Heart left ventricle (tissue), 16 donors: ENCODE measurements at regions not wholly inside any gene's neighbourhood (a gene's known extent, or its start where the extent isn't known, plus 50 kb on each side); places are given as distances from the start of the nearest gene placed in this dataset.

Source experiments
- ATAC-seq, 4 donors: fragments of 200-7000 bp; cut with Tn5 transposase; one replicate each; pipeline ENCODE4 v1.9.1; 2020 to 2022; ENCODE audit warnings: moderate library complexity in 4 of 4, mild to moderate bottlenecking in 3 of 4, moderate number of reproducible peaks in 1 of 4
- DNase-seq, 5 donors: peaks; one replicate each; pipeline ENCODE4 v3.0.0-alpha.2; 2020
- H3K27ac ChIP-seq, 12 donors: fragments of 200-600 bp; sonication (generic) in 4 of 12; one replicate each; pipeline versions ENCODE4 v1.5.0 to v1.8.0; 2016 to 2022; ENCODE audit warnings: mild to moderate bottlenecking in 2 of 12
- H3K27me3 ChIP-seq, 9 donors: fragments of 200-600 bp; sonication (generic) in 2 of 9; one replicate each; pipeline versions ENCODE4 v1.5.1 to v1.8.0; 2016 to 2022; ENCODE audit warnings: mild to moderate bottlenecking in 3 of 9
- H3K36me3 ChIP-seq, 9 donors: fragments of 200-600 bp; sonication (generic) in 2 of 9; one replicate each; pipeline versions ENCODE4 v1.5.0 to v1.8.0; 2018 to 2022; ENCODE audit warnings: mild to moderate bottlenecking in 2 of 9
- H3K4me1 ChIP-seq, 12 donors: fragments of 200-600 bp; sonication (generic) in 4 of 12; one replicate each; pipeline versions ENCODE4 v1.5.0 to v1.8.0; 2016 to 2022; ENCODE audit warnings: mild to moderate bottlenecking in 3 of 12
- H3K4me3 ChIP-seq, 12 donors: fragments of 200-600 bp; sonication (generic) in 4 of 12; one replicate each; pipeline versions ENCODE4 v1.5.0 to v1.8.0; 2017 to 2022; ENCODE audit warnings: mild to moderate bottlenecking in 9 of 12, moderate library complexity in 4 of 12
- H3K9me3 ChIP-seq, 12 donors: fragments of 200-600 bp; sonication (generic) in 4 of 12; one replicate each; pipeline versions ENCODE4 v1.5.0 to v1.8.0; 2016 to 2022; ENCODE audit warnings: mild to moderate bottlenecking in 1 of 12
- CTCF ChIP-seq, 12 donors: fragments of 200-600 bp; sonication (generic) in 4 of 12; IDR thresholded peaks; one replicate each; pipeline versions ENCODE4 v1.5.0 to v1.8.0; 2018 to 2022; ENCODE audit warnings: antibody characterized with exemption in 12 of 12, mild to moderate bottlenecking in 5 of 12
- POLR2A ChIP-seq, 2 donors: fragments of 450-650 bp; IDR thresholded peaks; one replicate each; pipeline ENCODE4 v1.6.1; 2017; ENCODE audit warnings: antibody characterized with exemption in 2 of 2, mild to moderate bottlenecking in 2 of 2, moderate library complexity in 2 of 2
- WGBS, 4 donors: extraction: QIAGEN DNeasy Blood & Tissue Kit in 2 of 4; methylation state at CpG; one replicate each; pipeline versions ENCODE4 v1.1.5 to v1.1.7; 2013 to 2018; 5-methylcytosine and 5-hydroxymethylcytosine counted together
- intact Hi-C, 10 donors: fragments of 100-400 bp; cut with DNase I; formaldehyde crosslinking; loops; one replicate each; pipeline versions ENCODE4 v1.11.1 to v1.14.2; 2022
- donor health status: ischemic (EF 13 %, LVEDD 7.1; RV severe dilation, severe dysfunction).
- donor health status: healthy with polysubstance abuse.
- donor health status: DM: no; HTN: yes; CAD: no.
- donor health status: DM: no; HTN: no; CAD: no.
- donor health status: ischemic (EF 25% LVEDD 6.9; RV normal size, moderate dysfunction).
- donor health status: ischemic (EF 25% LVEDD 5.7; RV mildly dilated, moderate dysfunction).
- donor health status: healthy.
- donor health status: DM: yes; HTN: yes; CAD: no.
- donor health status: ischemic (EF 35%, LVEDD 5.7; RV mildly dilated, moderate dysfunction).
- donor health status: nonischemic (EF 11% LVEDD 7.7; RV severe dilation, severe dysfunction).
- donor health status: DM: yes; HTN: yes; CAD: no.
- donor health status: PGD.
- donor health status: ischemic (EF 29% LVEDD 5.4; RV normal size, mild dysfunction).
- donor health status: nonischemic (EF 23%, LVEDD 6.1; RV moderate dilation, normal function).

- intact Hi-C loops: no loop called here
These were observed 119.6 kb upstream of the BLID start for GRCh38 chr11:122235615-122236014.

GRCh38 chr11:122234780-122235179 is 118.8 kb upstream of the BLID start:
- ATAC-seq: no peak
- intact Hi-C loops: no loop called here
- H3K27me3 ChIP-seq: no peaks in the 10 kb centered on the region
- no peak overlapping the region for H3K27ac ChIP-seq
- WGBS, 4 donors: 85 to 94% (median 86%) methylated on average over 3 of the region's 3 CpGs
- no peak overlapping the region for H3K4me3 ChIP-seq
- no peaks in the 10 kb centered on the region for H3K36me3 ChIP-seq
- H3K4me1 ChIP-seq: peaks cover 0 to 18% (median 0%) of the 10 kb centered on the region in 12 donors
- TF ChIP-seq CTCF (IDR thresholded peaks at IDR 0.05): no peak
- TF ChIP-seq POLR2A (IDR thresholded peaks at IDR 0.05): no peak
- H3K9me3 ChIP-seq: no peaks in the 10 kb centered on the region
- no peak for DNase-seq

More at GRCh38 chr11:122235615-122236014, 119.6 kb upstream of the BLID start:
- Histone ChIP-seq H3K9me3 (no peaks in the 10 kb centered on the region), H3K4me1 (peaks cover 0 to 10% (median 0%) of the 10 kb centered on the region in 12 donors), H3K27me3 (no peaks in the 10 kb centered on the region), H3K36me3 (no peaks in the 10 kb centered on the region), H3K27ac (peak overlapping the region in 1 of 12 donors; percentile 20), H3K4me3 (no peak overlapping the region)
- peak in 3 of 5 donors; percentile 15 to 42 (median 37) for DNase-seq
- TF ChIP-seq POLR2A (IDR thresholded peaks at IDR 0.05) (no peak), CTCF (IDR thresholded peaks at IDR 0.05) (no peak)
- ATAC-seq: peak; percentile 58 to 95 (median 86)
- WGBS, 4 donors: 41 to 63% (median 48%) methylated on average over 3 of the region's 3 CpGs

GRCh38 chr11:122234257-122234656 is 118.2 kb upstream of the BLID start:
- H3K36me3 ChIP-seq: no peaks in the 10 kb centered on the region
- no peaks in the 10 kb centered on the region for H3K27me3 ChIP-seq
- DNase-seq: no peak
- intact Hi-C loops: no loop called here
- H3K4me1 ChIP-seq: peaks cover 0 to 23% (median 3%) of the 10 kb centered on the region in 12 donors
- no peak for ATAC-seq
- TF ChIP-seq POLR2A (IDR thresholded peaks at IDR 0.05) (no peak), CTCF (IDR thresholded peaks at IDR 0.05) (no peak)
- H3K27ac ChIP-seq: no peak overlapping the region
- no peak overlapping the region for H3K4me3 ChIP-seq
- H3K9me3 ChIP-seq: no peaks in the 10 kb centered on the region

- Histone ChIP-seq H3K27me3 (no peaks in the 10 kb centered on the region), H3K4me3 (no peak overlapping the region), H3K4me1 (peaks cover 0 to 36% (median 6%) of the 10 kb centered on the region in 12 donors), H3K36me3 (no peaks in the 10 kb centered on the region), H3K9me3 (no peaks in the 10 kb centered on the region), H3K27ac (no peak overlapping the region)
- 94 to 97% (median 96%) methylated on average over 4 of the region's 4 CpGs for WGBS, 4 donors
- no peak for ATAC-seq
- TF ChIP-seq CTCF (IDR thresholded peaks at IDR 0.05) (no peak), POLR2A (IDR thresholded peaks at IDR 0.05) (no peak)
- DNase-seq: no peak
- intact Hi-C loops: no loop called here
These were observed 117.0 kb upstream of the BLID start for GRCh38 chr11:122232985-122233384.
